ENCODE measurements at regions not wholly inside any gene's neighbourhood (a gene's known extent, or its start where the extent isn't known, plus 50 kb on each side); places are given as distances from the start of the nearest gene placed in this dataset.

- Mint-ChIP-seq H3K4me1 (no peaks in the 10 kb centered on the region), H3K36me3 (no peaks in the 10 kb centered on the region), H3K4me3 (no peak overlapping the region), H3K27ac (no peak overlapping the region), H3K9me3 (peaks cover 0 to 9% (median 0%) of the 10 kb centered on the region in 7 donors), H3K27me3 (no peaks in the 10 kb centered on the region)
- H3K4me1 ChIP-seq (ENCODE audit: control insufficient read depth, insufficient read depth, low read length, poor library complexity, severe bottlenecking), result no peaks in the 10 kb centered on the region
- ATAC-seq (ENCODE audit: low read depth in 2 of 2), result no peak
- H3K27ac ChIP-seq (ENCODE audit: insufficient read depth, low read length, poor library complexity, severe bottlenecking), result no peak overlapping the region
- H3K36me3 ChIP-seq (ENCODE audit: control insufficient read depth, insufficient read depth, low read length), result no peaks in the 10 kb centered on the region
- no peak for DNase-seq
- no peak overlapping the region for H3K4me3 ChIP-seq (ENCODE audit: low read depth, low read length)
- no peaks in the 10 kb centered on the region for H3K27me3 ChIP-seq (ENCODE audit: control insufficient read depth, insufficient read depth, low read length)
- H3K9me3 ChIP-seq (ENCODE audit: control insufficient read depth in 2 of 2, low read length in 2 of 2), result no peaks in the 10 kb centered on the region
These were observed 517.1 kb upstream of the RAB6C start for GRCh38 chr2:129462349-129462748.

- H3K4me3 ChIP-seq (ENCODE audit: low read depth, low read length), result no peak overlapping the region
- ATAC-seq (ENCODE audit: low read depth in 2 of 2) (no peak), DNase-seq (no peak)
- H3K27me3 ChIP-seq (ENCODE audit: control insufficient read depth, insufficient read depth, low read length), result no peaks in the 10 kb centered on the region
- H3K27ac ChIP-seq (ENCODE audit: insufficient read depth, low read length, poor library complexity, severe bottlenecking), result no peak overlapping the region
- no peaks in the 10 kb centered on the region for H3K27me3 Mint-ChIP-seq
- no peaks in the 10 kb centered on the region for H3K36me3 Mint-ChIP-seq
- no peak overlapping the region for H3K4me3 Mint-ChIP-seq
- no peaks in the 10 kb centered on the region for H3K36me3 ChIP-seq (ENCODE audit: control insufficient read depth, insufficient read depth, low read length)
- H3K4me1 ChIP-seq (ENCODE audit: control insufficient read depth, insufficient read depth, low read length, poor library complexity, severe bottlenecking), result no peaks in the 10 kb centered on the region
- H3K4me1 Mint-ChIP-seq, result no peaks in the 10 kb centered on the region
- H3K27ac Mint-ChIP-seq, result no peak overlapping the region
- peaks cover 0 to 9% (median 0%) of the 10 kb centered on the region in 7 donors for H3K9me3 Mint-ChIP-seq
- no peaks in the 10 kb centered on the region for H3K9me3 ChIP-seq (ENCODE audit: control insufficient read depth in 2 of 2, low read length in 2 of 2)
These were observed 516.5 kb upstream of the RAB6C start for GRCh38 chr2:129462967-129463366.

- ATAC-seq (ENCODE audit: low read depth in 2 of 2) (no peak), DNase-seq (no peak)
- Mint-ChIP-seq H3K27ac (no peak overlapping the region), H3K9me3 (peaks cover 0 to 9% (median 0%) of the 10 kb centered on the region in 7 donors), H3K4me3 (no peak overlapping the region), H3K27me3 (no peaks in the 10 kb centered on the region), H3K36me3 (no peaks in the 10 kb centered on the region), H3K4me1 (no peaks in the 10 kb centered on the region)
- H3K4me3 ChIP-seq (ENCODE audit: low read depth, low read length), result no peak overlapping the region
- H3K27me3 ChIP-seq (ENCODE audit: control insufficient read depth, insufficient read depth, low read length), result no peaks in the 10 kb centered on the region
- H3K36me3 ChIP-seq (ENCODE audit: control insufficient read depth, insufficient read depth, low read length), result no peaks in the 10 kb centered on the region
- H3K4me1 ChIP-seq (ENCODE audit: control insufficient read depth, insufficient read depth, low read length, poor library complexity, severe bottlenecking), result no peaks in the 10 kb centered on the region
- H3K9me3 ChIP-seq (ENCODE audit: control insufficient read depth in 2 of 2, low read length in 2 of 2), result no peaks in the 10 kb centered on the region
- no peak overlapping the region for H3K27ac ChIP-seq (ENCODE audit: insufficient read depth, low read length, poor library complexity, severe bottlenecking)
These were observed 515.4 kb upstream of the RAB6C start for GRCh38 chr2:129464036-129464435.

- no peak overlapping the region for H3K4me3 Mint-ChIP-seq
- Histone ChIP-seq H3K4me1 (ENCODE audit: control insufficient read depth, insufficient read depth, low read length, poor library complexity, severe bottlenecking) (no peaks in the 10 kb centered on the region), H3K4me3 (ENCODE audit: low read depth, low read length) (no peak overlapping the region), H3K27ac (ENCODE audit: insufficient read depth, low read length, poor library complexity, severe bottlenecking) (no peak overlapping the region), H3K9me3 (ENCODE audit: control insufficient read depth in 2 of 2, low read length in 2 of 2) (no peaks in the 10 kb centered on the region), H3K27me3 (ENCODE audit: control insufficient read depth, insufficient read depth, low read length) (no peaks in the 10 kb centered on the region), H3K36me3 (ENCODE audit: control insufficient read depth, insufficient read depth, low read length) (no peaks in the 10 kb centered on the region)
- ATAC-seq (ENCODE audit: low read depth in 2 of 2) (no peak), DNase-seq (no peak)
- H3K36me3 Mint-ChIP-seq, result no peaks in the 10 kb centered on the region
- H3K27me3 Mint-ChIP-seq, result no peaks in the 10 kb centered on the region
- H3K9me3 Mint-ChIP-seq, result peaks cover 0 to 9% (median 0%) of the 10 kb centered on the region in 7 donors
- no peak overlapping the region for H3K27ac Mint-ChIP-seq
- no peaks in the 10 kb centered on the region for H3K4me1 Mint-ChIP-seq
These were observed 514.8 kb upstream of the RAB6C start for GRCh38 chr2:129464631-129465030.

GRCh38 chr2:129465045-129465444 is 514.4 kb upstream of the RAB6C start:
- H3K27me3 ChIP-seq (ENCODE audit: control insufficient read depth, insufficient read depth, low read length), result no peaks in the 10 kb centered on the region
- H3K36me3 ChIP-seq (ENCODE audit: control insufficient read depth, insufficient read depth, low read length), result no peaks in the 10 kb centered on the region
- H3K27ac Mint-ChIP-seq, result no peak overlapping the region
- DNase-seq (no peak), ATAC-seq (ENCODE audit: low read depth in 2 of 2) (no peak)
- H3K9me3 Mint-ChIP-seq, result peaks cover 0 to 9% (median 0%) of the 10 kb centered on the region in 7 donors
- no peaks in the 10 kb centered on the region for H3K9me3 ChIP-seq (ENCODE audit: control insufficient read depth in 2 of 2, low read length in 2 of 2)
- no peaks in the 10 kb centered on the region for H3K4me1 Mint-ChIP-seq
- no peaks in the 10 kb centered on the region for H3K27me3 Mint-ChIP-seq
- H3K4me3 Mint-ChIP-seq, result no peak overlapping the region
- no peaks in the 10 kb centered on the region for H3K36me3 Mint-ChIP-seq
- no peaks in the 10 kb centered on the region for H3K4me1 ChIP-seq (ENCODE audit: control insufficient read depth, insufficient read depth, low read length, poor library complexity, severe bottlenecking)
- no peak overlapping the region for H3K27ac ChIP-seq (ENCODE audit: insufficient read depth, low read length, poor library complexity, severe bottlenecking)
- no peak overlapping the region for H3K4me3 ChIP-seq (ENCODE audit: low read depth, low read length)

- H3K4me1 Mint-ChIP-seq, result no peaks in the 10 kb centered on the region
- H3K27me3 ChIP-seq (ENCODE audit: control insufficient read depth, insufficient read depth, low read length), result no peaks in the 10 kb centered on the region
- no peak for ATAC-seq (ENCODE audit: low read depth in 2 of 2)
- no peak overlapping the region for H3K27ac ChIP-seq (ENCODE audit: insufficient read depth, low read length, poor library complexity, severe bottlenecking)
- H3K36me3 Mint-ChIP-seq, result no peaks in the 10 kb centered on the region
- peaks cover 0 to 9% (median 2%) of the 10 kb centered on the region in 7 donors for H3K9me3 Mint-ChIP-seq
- H3K27ac Mint-ChIP-seq, result no peak overlapping the region
- H3K4me3 Mint-ChIP-seq, result no peak overlapping the region
- no peaks in the 10 kb centered on the region for H3K9me3 ChIP-seq (ENCODE audit: control insufficient read depth in 2 of 2, low read length in 2 of 2)
- no peak for DNase-seq
- H3K4me1 ChIP-seq (ENCODE audit: control insufficient read depth, insufficient read depth, low read length, poor library complexity, severe bottlenecking), result no peaks in the 10 kb centered on the region
- no peak overlapping the region for H3K4me3 ChIP-seq (ENCODE audit: low read depth, low read length)
- no peaks in the 10 kb centered on the region for H3K36me3 ChIP-seq (ENCODE audit: control insufficient read depth, insufficient read depth, low read length)
- no peaks in the 10 kb centered on the region for H3K27me3 Mint-ChIP-seq
These were observed 513.1 kb upstream of the RAB6C start for GRCh38 chr2:129466389-129466788.

GRCh38 chr2:129467012-129467779 is 512.3 kb upstream of the RAB6C start:
- Histone ChIP-seq H3K9me3 (ENCODE audit: control insufficient read depth in 2 of 2, low read length in 2 of 2) (no peaks in the 10 kb centered on the region), H3K27ac (ENCODE audit: insufficient read depth, low read length, poor library complexity, severe bottlenecking) (no peak overlapping the region), H3K4me3 (ENCODE audit: low read depth, low read length) (no peak overlapping the region), H3K27me3 (ENCODE audit: control insufficient read depth, insufficient read depth, low read length) (no peaks in the 10 kb centered on the region), H3K36me3 (ENCODE audit: control insufficient read depth, insufficient read depth, low read length) (no peaks in the 10 kb centered on the region), H3K4me1 (ENCODE audit: control insufficient read depth, insufficient read depth, low read length, poor library complexity, severe bottlenecking) (no peaks in the 10 kb centered on the region)
- Mint-ChIP-seq H3K4me3 (no peak overlapping the region), H3K27ac (no peak overlapping the region), H3K27me3 (no peaks in the 10 kb centered on the region), H3K9me3 (peaks cover 0 to 13% (median 2%) of the 10 kb centered on the region in 7 donors), H3K4me1 (no peaks in the 10 kb centered on the region), H3K36me3 (no peaks in the 10 kb centered on the region)
- DNase-seq (no peak), ATAC-seq (ENCODE audit: low read depth in 2 of 2) (no peak)

GRCh38 chr2:129467941-129468340 is 511.5 kb upstream of the RAB6C start:
- Histone ChIP-seq H3K9me3 (ENCODE audit: control insufficient read depth in 2 of 2, low read length in 2 of 2) (no peaks in the 10 kb centered on the region), H3K4me1 (ENCODE audit: control insufficient read depth, insufficient read depth, low read length, poor library complexity, severe bottlenecking) (no peaks in the 10 kb centered on the region), H3K36me3 (ENCODE audit: control insufficient read depth, insufficient read depth, low read length) (no peaks in the 10 kb centered on the region), H3K27me3 (ENCODE audit: control insufficient read depth, insufficient read depth, low read length) (no peaks in the 10 kb centered on the region), H3K4me3 (ENCODE audit: low read depth, low read length) (no peak overlapping the region), H3K27ac (ENCODE audit: insufficient read depth, low read length, poor library complexity, severe bottlenecking) (no peak overlapping the region)
- Mint-ChIP-seq H3K36me3 (no peaks in the 10 kb centered on the region), H3K4me3 (no peak overlapping the region), H3K27ac (no peak overlapping the region), H3K4me1 (no peaks in the 10 kb centered on the region), H3K27me3 (no peaks in the 10 kb centered on the region), H3K9me3 (peaks cover 0 to 13% (median 2%) of the 10 kb centered on the region in 7 donors)
- DNase-seq, result no peak
- no peak for ATAC-seq (ENCODE audit: low read depth in 2 of 2)

Measured in CD4-positive, CD25-positive, alpha-beta regulatory T cell (primary cell).